HFF-Myc (cell line): ENCODE measurements at regions not wholly inside any gene's neighbourhood (a gene's known extent, or its start where the extent isn't known, plus 50 kb on each side); places are given as distances from the start of the nearest gene placed in this dataset.

Source experiments
- DNase-seq: peaks from one replicate; pipeline ENCODE4 v3.0.0-alpha.2; 2011; ENCODE audit warnings: low read depth; ENCODE audit errors: extremely low read depth
- H3K4me3 ChIP-seq: replicated peaks from 2 replicates; pipeline ENCODE4 v1.5.1; 2011; ENCODE audit warnings: low read depth, mild to moderate bottlenecking, control low read depth, low read length
- TF ChIP-seq, protein P1 (sequence below): IDR thresholded peaks from 2 replicates; pipeline ENCODE4 v1.5.1; 2012; ENCODE audit warnings: mild to moderate bottlenecking, low read depth, low read length, control low read depth; ENCODE audit errors: missing control alignments

DNA sequence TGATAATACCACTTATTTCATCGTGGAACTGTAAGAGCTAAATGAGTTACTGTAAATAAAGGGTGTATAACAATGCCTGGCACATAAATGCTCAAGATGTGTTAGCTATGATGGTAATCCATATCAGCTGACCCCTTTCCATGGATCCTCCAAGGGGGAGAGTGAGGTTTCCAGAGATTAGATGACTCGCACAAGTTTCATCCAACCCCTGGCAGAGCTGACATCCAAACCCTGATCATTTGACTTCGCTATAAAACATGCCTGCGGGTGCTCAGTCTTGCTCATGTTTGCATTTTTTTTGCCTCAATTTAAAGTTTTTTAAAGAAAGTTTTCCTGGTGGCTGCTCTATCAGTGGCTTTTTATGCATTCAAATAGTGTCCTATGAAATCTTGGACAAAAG lies 145.7 kb upstream of the SMIM23 start:
- H3K4me3 ChIP-seq: no peak overlapping the region
- TF ChIP-seq, protein P1, sequence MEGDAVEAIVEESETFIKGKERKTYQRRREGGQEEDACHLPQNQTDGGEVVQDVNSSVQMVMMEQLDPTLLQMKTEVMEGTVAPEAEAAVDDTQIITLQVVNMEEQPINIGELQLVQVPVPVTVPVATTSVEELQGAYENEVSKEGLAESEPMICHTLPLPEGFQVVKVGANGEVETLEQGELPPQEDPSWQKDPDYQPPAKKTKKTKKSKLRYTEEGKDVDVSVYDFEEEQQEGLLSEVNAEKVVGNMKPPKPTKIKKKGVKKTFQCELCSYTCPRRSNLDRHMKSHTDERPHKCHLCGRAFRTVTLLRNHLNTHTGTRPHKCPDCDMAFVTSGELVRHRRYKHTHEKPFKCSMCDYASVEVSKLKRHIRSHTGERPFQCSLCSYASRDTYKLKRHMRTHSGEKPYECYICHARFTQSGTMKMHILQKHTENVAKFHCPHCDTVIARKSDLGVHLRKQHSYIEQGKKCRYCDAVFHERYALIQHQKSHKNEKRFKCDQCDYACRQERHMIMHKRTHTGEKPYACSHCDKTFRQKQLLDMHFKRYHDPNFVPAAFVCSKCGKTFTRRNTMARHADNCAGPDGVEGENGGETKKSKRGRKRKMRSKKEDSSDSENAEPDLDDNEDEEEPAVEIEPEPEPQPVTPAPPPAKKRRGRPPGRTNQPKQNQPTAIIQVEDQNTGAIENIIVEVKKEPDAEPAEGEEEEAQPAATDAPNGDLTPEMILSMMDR: no peak
- DNase-seq: no peak

DNA sequence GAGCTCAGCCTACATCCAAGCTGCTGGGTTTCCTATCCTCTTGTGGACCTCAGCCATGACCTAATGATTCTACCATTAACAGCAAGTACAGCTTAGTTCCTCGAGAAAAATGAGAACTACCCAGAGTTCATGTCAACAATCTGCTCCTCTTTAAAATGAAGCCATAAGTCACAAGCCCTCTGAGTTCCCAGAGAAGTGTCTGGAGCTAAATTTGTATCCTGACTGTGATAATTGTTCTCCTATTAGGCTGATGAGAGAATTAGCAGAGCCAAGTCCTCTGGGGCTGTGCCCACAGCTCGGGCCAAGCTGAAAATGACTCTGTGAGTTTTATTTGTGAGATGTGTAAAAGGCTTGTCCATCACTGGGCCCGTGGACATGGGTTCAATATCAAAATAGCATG lies 145.1 kb upstream of the SMIM23 start:
- no peak overlapping the region for H3K4me3 ChIP-seq
- no peak for DNase-seq
- TF ChIP-seq, protein P1: no peak

DNA sequence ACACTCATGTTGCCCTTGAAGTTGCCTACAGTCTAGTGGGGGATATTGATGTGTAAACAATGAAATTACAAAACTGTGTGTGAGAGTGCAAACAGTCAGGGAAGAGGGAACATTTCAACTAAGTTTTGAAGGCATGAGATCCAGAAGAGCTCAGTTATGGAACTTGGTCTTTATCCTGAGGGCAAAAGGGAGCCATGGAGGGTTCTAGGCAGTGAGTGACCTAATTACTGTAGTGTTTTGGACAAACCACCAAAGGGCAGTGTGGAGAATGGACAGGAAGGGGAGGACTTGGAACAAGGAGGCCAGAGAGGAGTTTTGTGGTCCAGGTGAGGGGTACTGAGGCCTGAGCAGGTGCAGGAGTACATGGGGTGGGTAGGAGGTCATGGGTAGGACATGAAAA lies 143.7 kb upstream of the SMIM23 start:
- no peak overlapping the region for H3K4me3 ChIP-seq
- TF ChIP-seq, protein P1: no peak
- DNase-seq: no peak

DNA sequence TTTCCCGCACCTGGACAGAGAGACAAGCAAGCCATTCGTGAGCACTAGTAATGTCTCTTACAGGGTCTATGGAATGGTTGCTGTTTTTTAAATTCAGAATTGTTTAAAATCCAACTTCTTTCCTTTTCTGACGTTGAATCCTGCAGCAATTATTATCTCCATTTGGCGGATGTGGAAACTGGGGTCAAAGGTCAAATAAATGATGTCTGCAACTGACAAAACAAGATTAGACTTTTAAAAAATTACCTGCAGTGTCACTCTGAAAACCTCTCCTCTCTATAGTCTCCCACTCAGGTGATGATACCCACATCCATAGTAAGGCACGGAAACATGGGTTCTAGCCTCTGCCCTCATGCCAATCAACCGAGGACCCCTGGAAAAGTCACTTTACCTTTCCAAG lies 142.7 kb upstream of the SMIM23 start:
- no peak overlapping the region for H3K4me3 ChIP-seq
- DNase-seq: no peak
- TF ChIP-seq, protein P1: no peak

DNA sequence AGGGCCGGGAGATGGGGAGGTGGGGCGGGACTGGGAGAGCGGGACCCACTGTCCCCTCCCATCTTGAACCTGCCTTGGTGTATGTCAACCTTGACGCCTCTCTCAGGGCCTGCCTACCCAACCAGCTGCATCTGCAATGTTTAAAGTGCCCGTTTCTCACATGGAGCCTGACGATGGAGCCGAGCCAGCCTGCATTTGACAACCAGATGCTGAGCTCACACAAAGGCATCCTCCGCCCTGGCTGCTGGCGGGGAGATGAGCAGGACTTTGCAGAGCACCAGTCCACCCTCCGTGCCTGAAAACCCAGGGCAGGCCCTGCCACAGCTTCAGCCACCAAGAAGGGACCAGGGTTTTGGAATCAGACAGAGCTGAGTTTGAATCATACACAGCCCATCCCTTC lies 141.1 kb upstream of the SMIM23 start:
- TF ChIP-seq, protein P1: no peak
- DNase-seq: no peak
- no peak overlapping the region for H3K4me3 ChIP-seq

DNA sequence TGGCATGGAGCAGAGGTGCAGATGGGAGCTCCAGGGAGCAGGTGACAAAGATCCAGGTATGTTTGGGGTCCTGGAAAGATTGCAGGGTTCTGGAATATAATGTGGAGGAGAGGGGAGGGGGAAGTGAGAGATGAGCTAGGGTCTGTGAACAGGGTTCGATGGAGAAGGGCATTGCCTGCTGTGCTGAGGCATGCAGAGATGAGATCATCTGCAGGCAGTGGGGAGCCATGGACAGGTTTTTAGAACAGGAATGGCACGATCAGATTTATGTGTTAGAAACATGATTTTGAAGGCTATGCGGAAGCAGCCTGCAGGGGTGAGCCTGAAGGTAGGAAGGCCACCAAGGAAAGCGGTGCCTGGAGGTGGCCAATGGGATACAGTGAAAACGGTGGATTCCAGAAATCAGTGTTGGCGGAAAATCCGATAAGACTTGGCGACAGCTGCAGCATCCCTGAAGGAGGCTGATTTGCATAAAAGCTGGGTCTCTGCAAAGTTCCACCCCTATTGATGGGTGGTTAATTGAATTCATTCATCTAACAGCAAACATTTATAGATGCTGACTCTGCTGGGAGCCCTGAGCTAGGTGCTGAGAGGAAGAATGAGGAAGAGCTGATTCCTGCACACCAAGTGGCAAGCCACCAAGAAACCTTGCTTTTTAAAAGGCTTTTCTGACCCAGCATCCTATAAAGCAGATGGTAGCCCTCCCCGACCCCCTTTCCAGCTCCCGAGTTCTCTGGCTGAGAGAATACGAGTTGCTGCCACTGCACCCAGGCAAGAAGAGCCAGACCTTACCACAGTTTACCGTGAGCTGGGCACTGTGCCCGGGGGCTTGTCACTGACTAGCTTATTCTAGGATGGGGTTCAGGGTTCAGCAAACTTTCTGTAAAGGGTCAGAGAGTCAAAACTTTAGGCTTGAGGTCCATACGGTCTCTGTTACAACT lies 139.2 kb upstream of the SMIM23 start:
- TF ChIP-seq, protein P1: no peak
- DNase-seq: no peak
- no peak overlapping the region for H3K4me3 ChIP-seq
